B cell (primary cell): ENCODE measurements at regions not wholly inside any gene's neighbourhood (a gene's known extent, or its start where the extent isn't known, plus 50 kb on each side); places are given as distances from the start of the nearest gene placed in this dataset.

Source experiments
- ATAC-seq: fragments of 200-7000 bp; cut with Tn5 transposase; one replicate; pipeline ENCODE4 v1.10.0; 2021; ENCODE audit warnings: low read depth, mild to moderate bottlenecking, moderate number of reproducible peaks, moderate library complexity
- CTCF ChIA-PET: fragments of 350-600 bp; sonication (Branson Sonifier 250); formaldehyde crosslinking; loops from one replicate; lab custom pipeline; 2021; ENCODE audit warnings: antibody characterized with exemption, inconsistent platforms; lab: Charles Lee
- POLR2A ChIA-PET: fragments of 350-600 bp; sonication (Branson Sonifier 250); formaldehyde crosslinking; loops from one replicate; lab custom pipeline; 2021; ENCODE audit warnings: antibody characterized with exemption; lab: Charles Lee
- DNase-seq: peaks from one replicate; pipeline ENCODE4 v3.0.0; 2013
- H2AFZ ChIP-seq: 2 replicates; pipeline ENCODE4 v1.6.1; 2012; ENCODE audit warnings: mild to moderate bottlenecking, low read depth, low read length; ENCODE audit not compliant: insufficient read depth, poor library complexity, severe bottlenecking
- H3K27ac ChIP-seq, 2 donors: 1 replicate in 1 of 2; 2 replicates in 1 of 2; pipeline ENCODE4 v1.5.1; 2012 to 2013; ENCODE audit warnings: low read length in 2 of 2, mild to moderate bottlenecking in 2 of 2, moderate library complexity in 1 of 2
- H3K27me3 ChIP-seq, 4 experiments: fragments of 200-600 bp in 1 of 4; sonication (generic) in 1 of 4; replicated peaks in 1 of 4; 1 replicate in 2 of 4; 2 replicates in 2 of 4; pipeline versions ENCODE4 v1.6.1 to v1.7.0; 2013 to 2016; ENCODE audit warnings: low read length in 3 of 4, mild to moderate bottlenecking in 2 of 4, mixed read lengths in 1 of 4, moderate library complexity in 1 of 4; ENCODE audit not compliant: insufficient read depth in 4 of 4, control insufficient read depth in 3 of 4; ENCODE audit errors: control extremely low read depth in 1 of 4
- H3K36me3 ChIP-seq, 2 experiments: replicated peaks in 1 of 2; 1 replicate in 1 of 2; 2 replicates in 1 of 2; pipeline versions ENCODE4 v1.6.1 to v1.7.1; 2013; ENCODE audit warnings: low read length in 1 of 2; ENCODE audit not compliant: insufficient read depth in 2 of 2, control insufficient read depth in 1 of 2; ENCODE audit errors: control extremely low read depth in 1 of 2, extremely low read depth in 1 of 2
- H3K4me1 ChIP-seq, 2 donors: fragments of 200-600 bp in 1 of 2; sonication (generic) in 1 of 2; 1 replicate in 1 of 2; 2 replicates in 1 of 2; pipeline versions ENCODE4 v1.5.1 to v1.6.1; 2013 to 2017; ENCODE audit warnings: low read length in 2 of 2; ENCODE audit not compliant: control insufficient read depth in 2 of 2, insufficient read depth in 2 of 2
- H3K4me2 ChIP-seq: replicated peaks from 2 replicates; pipeline ENCODE3; 2012; ENCODE audit warnings: mild to moderate bottlenecking, low read depth, low read length; ENCODE audit not compliant: poor library complexity, severe bottlenecking
- H3K4me3 ChIP-seq, 5 experiments: fragments of 200-600 bp in 1 of 5; sonication (generic) in 1 of 5; 1 replicate in 3 of 5; 2 replicates in 2 of 5; pipeline versions ENCODE4 v1.5.1 to v1.7.0; 2011 to 2016; ENCODE audit warnings: low read length in 4 of 5, mild to moderate bottlenecking in 4 of 5, low read depth in 2 of 5, control low read depth in 1 of 5, moderate library complexity in 1 of 5; ENCODE audit not compliant: insufficient read depth in 1 of 5; ENCODE audit errors: control extremely low read depth in 1 of 5, extremely low read depth in 1 of 5
- H3K79me2 ChIP-seq: fragments of 200-600 bp; sonication (generic); one replicate; pipeline ENCODE4 v1.6.0; 2016; ENCODE audit warnings: low read length; ENCODE audit not compliant: control insufficient read depth, insufficient read depth
- H3K9ac ChIP-seq: fragments of 200-600 bp; sonication (generic); 2 replicates; pipeline ENCODE4 v1.6.1; 2017; ENCODE audit warnings: mild to moderate bottlenecking, low read length, moderate library complexity
- H3K9me3 ChIP-seq, 3 donors: one replicate each; pipeline versions ENCODE4 v1.6.1 to v1.7.1; 2013; ENCODE audit warnings: low read length in 2 of 3; ENCODE audit not compliant: control insufficient read depth in 2 of 3, insufficient read depth in 1 of 3; ENCODE audit errors: control extremely low read depth in 1 of 3
- H4K20me1 ChIP-seq: 2 replicates; pipeline ENCODE4 v1.6.0; 2012; ENCODE audit warnings: mild to moderate bottlenecking, low read length; ENCODE audit not compliant: insufficient read depth, control insufficient read depth, poor library complexity, severe bottlenecking
- H3K27ac Mint-ChIP-seq: one replicate; pipeline ENCODE4 v1.8.0; 2021; ENCODE audit warnings: mixed read lengths
- H3K27me3 Mint-ChIP-seq: one replicate; pipeline ENCODE4 v1.8.0; 2021; ENCODE audit warnings: mixed read lengths
- H3K4me1 Mint-ChIP-seq: one replicate; pipeline ENCODE4 v1.8.0; 2021; ENCODE audit warnings: mixed read lengths
- H3K4me3 Mint-ChIP-seq: one replicate; pipeline ENCODE4 v1.8.0; 2021; ENCODE audit warnings: mixed read lengths
- H3K9me3 Mint-ChIP-seq: one replicate; pipeline ENCODE4 v1.8.0; 2022; ENCODE audit warnings: mixed read lengths; ENCODE audit not compliant: insufficient read depth
- CTCF ChIP-seq: fragments of 200-600 bp; IDR thresholded peaks from one replicate; pipeline ENCODE4 v1.8.0; 2022; ENCODE audit warnings: antibody characterized with exemption, mild to moderate bottlenecking
- EZH2 ChIP-seq: IDR thresholded peaks from 2 replicates; pipeline ENCODE4 v1.6.1; 2012; ENCODE audit warnings: borderline replicate concordance, low read depth, mild to moderate bottlenecking, moderate library complexity, low read length; ENCODE audit not compliant: insufficient read depth, poor library complexity, severe bottlenecking
- WGBS: methylation state at CpG from one replicate; pipeline ENCODE4 v1.1.5; 2013; ENCODE audit warnings: missing lambda C conversion rate; ENCODE audit not compliant: insufficient coverage; 5-methylcytosine and 5-hydroxymethylcytosine counted together
- intact Hi-C: fragments of 100-400 bp; cut with micrococcal nuclease; formaldehyde crosslinking; loops from one replicate; pipeline ENCODE4 v1.10.0; 2022

DNA sequence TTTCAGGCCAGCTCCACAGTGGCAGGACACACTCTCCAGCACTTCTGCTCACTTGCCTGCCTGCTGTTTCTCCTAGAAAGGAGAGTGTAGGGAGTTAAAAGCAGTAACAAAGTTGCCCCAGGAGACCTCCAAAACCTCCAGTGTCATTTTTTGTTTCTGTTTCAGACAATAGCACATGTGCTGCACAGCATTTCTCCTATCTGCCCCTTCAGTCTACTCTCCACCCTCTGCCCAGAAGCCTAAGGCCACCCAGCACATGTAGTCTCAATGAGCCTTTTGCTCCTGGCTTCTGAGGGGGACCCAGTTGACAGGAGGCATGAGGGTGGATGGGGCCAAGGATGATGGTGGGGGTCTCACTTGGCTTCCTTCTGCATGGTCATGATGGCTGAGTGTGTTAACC is 329.6 kb upstream of the CLNK start:
- H3K27me3 Mint-ChIP-seq, result no peaks in the 10 kb centered on the region
- Histone ChIP-seq H3K4me3 (no peak overlapping the region), H3K27ac (no peak overlapping the region)

GRCh38 chr4:11013094-11013664 is 328.6 kb upstream of the CLNK start:
- no peak overlapping the region for H3K27ac ChIP-seq
- DNase-seq (no peak), ATAC-seq (no peak)
- no peaks in the 10 kb centered on the region for H3K27me3 ChIP-seq
- H2AFZ ChIP-seq, result no peak overlapping the region
- no peak overlapping the region for H3K4me3 Mint-ChIP-seq
- POLR2A ChIA-PET, result no interaction called here
- TF ChIP-seq EZH2, result no peak
- no peak for TF ChIP-seq CTCF
- no peaks in the 10 kb centered on the region for H4K20me1 ChIP-seq
- no peaks in the 10 kb centered on the region for H3K27me3 Mint-ChIP-seq
- H3K4me1 ChIP-seq, result peaks cover 7 to 9% of the 10 kb centered on the region in 2 donors
- intact Hi-C loops, result no loop called here
- no peak overlapping the region for H3K9ac ChIP-seq
- H3K36me3 ChIP-seq, result no peaks in the 10 kb centered on the region
- H3K9me3 ChIP-seq, result peaks cover 0 to 5% (median 0%) of the 10 kb centered on the region in 3 donors
- no peaks in the 10 kb centered on the region for H3K79me2 ChIP-seq
- H3K4me3 ChIP-seq, result no peak overlapping the region
- no peak overlapping the region for H3K27ac Mint-ChIP-seq
- no peaks in the 10 kb centered on the region for H3K9me3 Mint-ChIP-seq
- WGBS, result 89% methylated on average over 2 of the region's 3 CpGs
- H3K4me2 ChIP-seq, result no peak overlapping the region
- CTCF ChIA-PET, result no interaction called here
- H3K4me1 Mint-ChIP-seq, result peaks cover 7% of the 10 kb centered on the region

More for the DNA sequence above, 329.6 kb upstream of the CLNK start:
- intact Hi-C loops, result no loop called here
- H3K4me3 Mint-ChIP-seq, result no peak overlapping the region
- Histone ChIP-seq H3K27me3 (no peaks in the 10 kb centered on the region), H3K4me2 (no peak overlapping the region), H4K20me1 (no peaks in the 10 kb centered on the region), H3K79me2 (no peaks in the 10 kb centered on the region), H3K9me3 (no peaks in the 10 kb centered on the region), H3K4me1 (peaks cover 7 to 9% of the 10 kb centered on the region in 2 donors), H3K36me3 (no peaks in the 10 kb centered on the region), H3K9ac (no peak overlapping the region), H2AFZ (peak overlapping the region; percentile 12)
- no peak for ATAC-seq
- H3K4me1 Mint-ChIP-seq, result peaks cover 7% of the 10 kb centered on the region
- H3K9me3 Mint-ChIP-seq, result no peaks in the 10 kb centered on the region
- DNase-seq, result no peak
- TF ChIP-seq EZH2 (no peak), CTCF (no peak)
- ChIA-PET POLR2A (no interaction called here), CTCF (no interaction called here)
- no peak overlapping the region for H3K27ac Mint-ChIP-seq
